GM18868 (cell line): ENCODE measurements at regions not wholly inside any gene's neighbourhood (a gene's known extent, or its start where the extent isn't known, plus 50 kb on each side); places are given as distances from the start of the nearest gene placed in this dataset.
A peak's percentile ranks its signal among the peaks of the same experiment; 100 is the strongest.

Experiments
- ATAC-seq: cut with Tn5 transposase; IDR thresholded peaks from one replicate; pipeline ENCODE4 v1.9.1; 2021; ENCODE audit warnings: mild to moderate bottlenecking, moderate library complexity; ENCODE audit not compliant: unreplicated experiment

GRCh38 chr9:113646946-113647914, 183.7 kb downstream of the RGS3 start:
- ATAC-seq: no peak

DNA sequence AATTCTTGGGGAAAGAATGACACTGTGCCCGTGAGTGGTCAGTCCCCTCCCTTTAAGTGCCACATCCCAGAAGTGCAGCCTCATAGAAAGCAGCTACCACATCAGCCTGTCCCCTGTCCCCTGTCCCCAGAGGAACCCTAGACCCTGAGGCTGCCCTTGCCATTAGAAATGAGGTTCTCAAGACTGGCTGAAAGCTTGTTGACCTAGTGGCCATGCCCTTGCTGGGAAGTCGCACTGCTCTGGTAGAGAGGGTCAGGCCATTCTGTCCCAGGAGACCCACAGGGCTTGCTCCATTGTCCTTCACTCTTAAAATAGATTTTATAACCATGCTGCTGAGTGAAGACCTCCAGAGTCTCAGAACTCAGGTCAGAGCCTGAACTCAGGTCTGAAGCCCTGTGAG, 184.5 kb downstream of the RGS3 start:
- no peak for ATAC-seq

DNA sequence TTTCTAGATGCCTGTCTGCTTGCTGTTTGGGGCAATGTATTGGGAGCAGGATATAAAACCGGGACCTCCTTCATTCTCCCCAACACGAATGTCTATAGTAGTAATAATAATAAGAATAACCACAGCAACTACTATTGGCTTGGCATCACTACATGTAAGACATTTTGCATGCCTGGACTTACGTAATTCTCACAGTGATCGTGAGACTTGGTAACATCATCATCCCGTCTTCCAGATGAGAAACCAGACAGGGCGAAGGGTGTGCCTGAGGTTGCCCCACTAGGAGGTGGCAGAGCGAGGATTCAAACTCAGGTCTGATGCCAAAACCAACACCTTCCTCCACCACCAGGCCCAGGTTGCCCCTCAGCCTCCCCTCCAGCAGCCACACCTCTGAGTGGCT, 185.1 kb downstream of the RGS3 start:
- ATAC-seq: no peak

GRCh38 chr9:113649054-113649453, 185.5 kb downstream of the RGS3 start:
- ATAC-seq: no peak

DNA sequence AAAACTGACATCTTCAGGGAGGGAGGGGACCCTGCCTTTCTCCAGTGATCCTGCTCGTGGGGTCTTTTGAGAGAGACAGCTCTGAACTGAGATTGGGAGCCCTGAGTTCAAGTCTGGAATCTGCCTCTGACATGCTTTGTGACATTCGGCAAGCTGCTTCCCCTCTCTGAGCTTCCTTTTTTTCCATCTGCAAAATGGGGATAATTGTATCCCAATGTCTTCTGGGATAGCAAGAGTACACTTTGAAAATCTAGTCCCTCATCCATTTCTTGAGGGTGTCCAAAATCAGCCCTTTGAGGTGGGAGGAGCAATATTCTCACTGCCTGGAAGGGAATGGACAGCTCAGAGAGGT, 186.3 kb downstream of the RGS3 start:
- no peak for ATAC-seq

GRCh38 chr9:113650207-113651131, 186.9 kb downstream of the RGS3 start:
- no peak for ATAC-seq

GRCh38 chr9:113651896-113652295, 188.4 kb downstream of the RGS3 start:
- ATAC-seq: no peak

DNA sequence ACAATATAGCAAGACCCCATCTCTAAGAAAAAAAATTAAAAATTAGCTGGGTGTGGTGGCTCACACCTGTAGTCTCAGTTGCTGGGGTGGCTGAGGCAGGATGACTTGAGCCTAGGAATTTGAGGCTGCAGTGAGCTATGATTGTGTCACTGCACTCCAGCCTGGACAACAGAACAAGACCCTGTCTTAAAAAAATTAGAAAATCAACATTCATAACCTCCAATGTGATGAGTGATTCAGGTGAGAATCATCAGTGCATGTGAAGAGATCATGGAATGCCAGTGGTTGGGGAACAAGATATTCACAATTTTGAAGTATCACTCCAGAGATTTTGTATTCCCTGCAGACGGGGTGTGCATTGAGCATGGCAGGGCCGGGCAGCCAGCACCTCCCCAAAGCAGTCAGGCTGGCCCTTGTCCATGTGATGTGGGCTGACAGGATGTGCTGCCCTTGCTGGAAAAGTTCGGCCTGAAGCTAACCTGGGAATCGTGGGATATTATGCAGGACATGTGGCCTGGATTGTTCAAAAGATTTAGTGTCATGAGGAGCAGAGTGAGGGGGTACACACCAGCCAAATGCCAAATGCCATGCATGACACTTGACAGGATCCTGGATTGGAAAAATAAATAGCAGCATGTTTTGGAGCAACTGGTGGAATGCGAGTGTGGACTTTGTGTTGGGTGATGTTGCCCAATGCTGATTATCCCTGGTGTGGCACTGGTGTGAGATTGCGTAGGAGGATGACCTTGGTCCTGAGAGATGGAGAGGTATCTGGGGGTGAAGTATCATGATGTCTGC, 189.0 kb downstream of the RGS3 start:
- no peak for ATAC-seq

GRCh38 chr9:113653746-113654604, 190.4 kb downstream of the RGS3 start:
- no peak for ATAC-seq

DNA sequence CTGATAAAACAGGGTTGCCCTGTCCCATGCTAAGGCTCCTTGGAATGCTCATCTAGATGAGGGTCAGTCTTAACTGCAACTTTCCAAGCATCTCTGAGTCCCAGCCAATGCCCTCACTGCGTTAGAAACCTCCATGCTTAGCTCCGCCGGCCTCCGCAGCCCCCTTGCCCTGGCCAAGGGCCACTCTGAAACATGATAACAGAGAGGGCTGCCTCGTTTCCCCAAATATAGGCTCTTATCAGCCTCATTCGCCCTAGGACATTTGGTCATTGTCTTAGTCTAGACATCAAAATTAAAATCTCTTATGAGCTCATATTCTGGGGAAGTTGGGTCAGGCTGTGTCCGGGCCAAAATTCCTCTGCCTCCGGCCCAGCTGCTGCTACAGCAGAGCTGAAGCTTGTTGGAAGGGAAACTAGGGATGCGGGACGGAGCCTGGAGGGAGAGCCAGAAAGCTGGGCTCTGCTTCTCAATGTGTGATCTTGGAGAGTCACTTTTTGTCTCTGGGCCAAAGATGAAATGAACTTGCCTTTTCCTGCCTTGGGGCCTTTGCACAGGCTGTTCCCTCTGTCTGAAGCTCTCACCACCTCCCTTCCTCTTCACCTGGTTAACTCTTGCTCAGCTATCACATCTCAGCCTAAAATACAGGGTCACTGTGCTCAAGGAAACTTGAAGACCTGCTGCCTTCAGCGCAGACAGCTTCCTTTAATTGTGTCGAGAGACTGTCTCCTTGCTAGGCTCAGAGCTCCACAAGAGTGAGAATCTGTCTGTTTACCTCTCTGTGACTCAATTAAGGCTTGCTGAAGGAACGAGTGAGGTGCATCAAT, 191.3 kb downstream of the RGS3 start:
- ATAC-seq: no peak

DNA sequence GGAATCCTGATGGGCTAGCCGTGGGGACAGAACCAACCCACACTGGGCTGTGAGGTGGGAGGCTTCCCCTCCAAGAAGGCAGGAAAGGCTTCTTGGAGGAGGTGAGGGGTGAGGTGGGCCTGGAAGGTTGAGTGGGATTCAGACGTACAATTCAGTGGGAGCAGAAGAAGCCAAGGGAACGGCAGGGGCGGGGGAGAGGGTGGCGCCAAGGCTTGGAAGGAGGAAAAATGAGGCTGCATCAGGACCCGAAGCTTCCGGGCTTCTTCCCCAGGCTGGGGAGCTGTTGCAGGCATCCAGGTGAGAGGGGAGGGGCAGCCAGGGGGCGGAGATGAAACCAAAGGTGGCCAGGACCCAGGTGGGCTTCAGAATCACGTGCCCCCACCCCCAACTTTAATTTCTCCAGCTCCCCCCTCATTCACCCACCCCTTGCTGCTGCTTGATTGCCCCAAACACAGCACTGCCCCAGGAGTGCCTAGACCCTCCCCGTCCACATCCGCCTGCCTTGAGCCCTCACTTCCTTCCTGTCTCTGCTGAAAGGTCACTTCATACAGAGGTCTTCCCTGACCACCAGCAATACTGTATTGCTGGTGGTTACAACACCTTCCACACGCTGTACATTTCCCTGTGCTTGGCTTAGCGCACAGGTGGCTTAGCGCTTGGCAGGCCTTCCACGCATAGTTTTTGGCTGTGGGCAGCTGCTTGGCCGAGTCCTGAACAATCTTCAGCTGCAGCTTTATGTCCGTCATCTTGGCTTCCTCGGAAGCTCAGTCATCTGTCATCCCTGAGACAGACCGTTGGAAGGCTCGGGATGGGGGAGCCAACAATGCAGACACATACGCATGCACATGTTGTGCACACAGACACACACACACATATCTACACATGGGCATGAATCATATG, 193.5 kb downstream of the RGS3 start:
- no peak for ATAC-seq

- ATAC-seq: peak; percentile 83
Observed at GRCh38 chr9:113657765-113658544, 194.4 kb downstream of the RGS3 start.

GRCh38 chr9:113658545-113658895, 195.0 kb downstream of the RGS3 start:
- no peak for ATAC-seq

DNA sequence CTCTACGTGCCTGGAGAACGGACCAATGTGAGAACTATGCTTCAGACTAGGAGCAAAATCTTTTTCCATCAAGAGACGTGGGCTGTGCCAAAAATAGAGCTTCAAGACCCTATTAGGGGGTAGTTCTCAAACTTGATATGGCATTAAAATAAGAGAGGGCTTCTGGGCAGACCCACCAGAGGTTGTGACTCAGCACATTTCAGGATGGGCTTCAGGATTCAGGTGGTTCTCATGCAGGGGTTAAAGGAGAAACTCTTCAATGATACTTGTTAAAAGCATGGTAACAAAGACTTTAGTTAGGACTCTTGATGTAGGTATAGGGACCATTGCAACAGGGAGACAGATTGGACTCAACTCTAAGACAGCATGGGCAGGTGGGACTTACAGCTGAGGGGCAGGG, 195.5 kb downstream of the RGS3 start:
- no peak for ATAC-seq

DNA sequence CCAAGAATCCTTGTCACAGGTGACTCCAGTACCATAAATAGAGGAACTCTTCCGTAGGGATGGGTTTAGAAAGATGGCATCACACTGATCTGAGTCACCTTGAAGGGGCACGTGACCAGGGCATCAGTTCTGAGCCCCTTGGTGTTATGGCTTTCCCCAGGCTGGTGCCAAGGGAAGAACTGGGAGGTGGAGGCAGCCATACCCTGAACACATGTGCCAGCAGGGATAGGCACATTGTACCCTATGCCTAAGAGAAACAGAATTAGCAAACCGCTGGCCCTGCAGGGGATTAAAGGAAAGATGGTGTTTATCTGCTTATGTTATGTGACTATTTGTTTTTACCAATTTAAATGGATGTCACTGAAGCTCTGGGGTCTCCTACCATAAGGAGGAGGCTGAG, 196.2 kb downstream of the RGS3 start:
- no peak for ATAC-seq

- no peak for ATAC-seq
Observed at GRCh38 chr9:113660196-113660595, 196.7 kb downstream of the RGS3 start.

- no peak for ATAC-seq
Observed at GRCh38 chr9:113661074-113661473, 197.5 kb downstream of the RGS3 start.
